ENCODE measurements at regions not wholly inside any gene's neighbourhood (a gene's known extent, or its start where the extent isn't known, plus 50 kb on each side); places are given as distances from the start of the nearest gene placed in this dataset.

DNA sequence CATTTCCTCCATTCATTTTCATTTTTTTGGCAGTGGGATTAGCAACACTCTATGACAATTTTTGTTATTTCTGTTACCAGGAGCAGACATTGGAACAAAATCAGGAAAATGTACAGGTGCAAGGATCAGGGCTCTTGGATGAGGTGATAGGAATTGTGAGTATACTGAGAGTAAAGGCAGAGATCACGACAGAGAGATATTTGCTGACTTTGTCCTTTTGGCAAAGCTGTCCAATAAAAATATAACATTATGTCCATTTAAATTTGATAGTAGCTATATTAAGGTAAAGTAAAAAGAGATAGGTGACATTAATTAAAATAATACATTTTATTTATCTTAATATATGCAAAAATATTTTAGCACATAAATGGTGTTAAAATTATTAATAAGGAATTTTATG lies 373.1 kb upstream of the GNPDA2 start:
- no peak for FAIRE-seq
- intact Hi-C loops (cut with DNase I) = no loop called here
- Histone ChIP-seq H3K27ac (no peak overlapping the region), H3K4me3 (no peak overlapping the region), H3K4me1 (no peaks in the 10 kb centered on the region), H3K9me3 (no peaks in the 10 kb centered on the region), H3K36me3 (no peaks in the 10 kb centered on the region), H3K27me3 (no peaks in the 10 kb centered on the region)
- no peak for DNase-seq
- no peak for ATAC-seq
- 59 to 78% methylated on average over 1 of the region's 1 CpG for WGBS, 2 donors
- TF ChIP-seq, protein P1, sequence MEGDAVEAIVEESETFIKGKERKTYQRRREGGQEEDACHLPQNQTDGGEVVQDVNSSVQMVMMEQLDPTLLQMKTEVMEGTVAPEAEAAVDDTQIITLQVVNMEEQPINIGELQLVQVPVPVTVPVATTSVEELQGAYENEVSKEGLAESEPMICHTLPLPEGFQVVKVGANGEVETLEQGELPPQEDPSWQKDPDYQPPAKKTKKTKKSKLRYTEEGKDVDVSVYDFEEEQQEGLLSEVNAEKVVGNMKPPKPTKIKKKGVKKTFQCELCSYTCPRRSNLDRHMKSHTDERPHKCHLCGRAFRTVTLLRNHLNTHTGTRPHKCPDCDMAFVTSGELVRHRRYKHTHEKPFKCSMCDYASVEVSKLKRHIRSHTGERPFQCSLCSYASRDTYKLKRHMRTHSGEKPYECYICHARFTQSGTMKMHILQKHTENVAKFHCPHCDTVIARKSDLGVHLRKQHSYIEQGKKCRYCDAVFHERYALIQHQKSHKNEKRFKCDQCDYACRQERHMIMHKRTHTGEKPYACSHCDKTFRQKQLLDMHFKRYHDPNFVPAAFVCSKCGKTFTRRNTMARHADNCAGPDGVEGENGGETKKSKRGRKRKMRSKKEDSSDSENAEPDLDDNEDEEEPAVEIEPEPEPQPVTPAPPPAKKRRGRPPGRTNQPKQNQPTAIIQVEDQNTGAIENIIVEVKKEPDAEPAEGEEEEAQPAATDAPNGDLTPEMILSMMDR (IDR thresholded peaks at IDR 0.05) = no peak

DNA sequence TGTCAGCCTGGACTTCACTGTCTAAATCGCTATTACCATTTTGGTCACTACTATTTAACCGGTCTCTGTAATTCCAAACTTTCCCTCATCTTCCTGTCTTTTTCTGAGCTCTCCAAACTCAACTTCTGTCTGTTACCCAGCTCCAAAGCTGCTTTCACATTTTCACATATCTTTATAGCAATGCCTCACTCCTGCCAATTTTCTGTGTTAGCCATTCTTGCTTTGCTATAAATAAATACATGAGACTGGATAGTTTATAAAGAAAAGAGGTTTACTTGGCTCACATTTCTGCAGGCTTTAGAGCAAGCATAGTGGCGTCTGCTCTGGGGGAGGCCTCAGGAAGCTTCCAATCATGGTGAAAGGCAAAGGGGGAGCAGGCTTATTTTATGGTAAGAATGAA lies 368.3 kb upstream of the GNPDA2 start:
- no peaks in the 10 kb centered on the region for H3K27me3 ChIP-seq
- 58 to 74% methylated on average over 3 of the region's 3 CpGs for WGBS, 2 donors
- no peak for ATAC-seq
- TF ChIP-seq, protein P1 (IDR thresholded peaks at IDR 0.05) = no peak
- FAIRE-seq = no peak
- H3K36me3 ChIP-seq = no peaks in the 10 kb centered on the region
- H3K27ac ChIP-seq = no peak overlapping the region
- no peaks in the 10 kb centered on the region for H3K4me1 ChIP-seq
- intact Hi-C loops (cut with DNase I) = no loop called here
- no peak for DNase-seq
- no peaks in the 10 kb centered on the region for H3K9me3 ChIP-seq
- H3K4me3 ChIP-seq = no peak overlapping the region

DNA sequence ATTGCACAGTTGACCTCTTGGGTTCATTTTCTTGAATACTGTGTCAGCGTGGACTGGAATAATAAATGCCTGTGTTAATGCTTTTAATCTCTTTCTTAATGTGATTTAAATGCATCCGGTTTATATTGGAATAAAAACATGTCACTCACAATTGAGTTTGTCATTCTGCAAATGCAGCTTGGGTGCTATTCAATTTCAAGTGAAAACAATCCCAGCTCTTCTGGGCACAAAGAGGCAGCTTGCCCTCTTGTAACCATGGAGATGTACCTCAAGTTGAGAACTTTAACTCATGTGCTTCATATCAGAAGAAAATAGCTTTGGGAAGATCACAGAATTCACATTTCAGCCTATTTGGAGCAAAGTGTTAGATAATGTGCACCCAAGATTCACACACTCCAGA lies 355.7 kb upstream of the GNPDA2 start:
- Histone ChIP-seq H3K36me3 (no peaks in the 10 kb centered on the region), H3K9me3 (no peaks in the 10 kb centered on the region), H3K4me1 (no peaks in the 10 kb centered on the region), H3K4me3 (no peak overlapping the region), H3K27me3 (no peaks in the 10 kb centered on the region), H3K27ac (no peak overlapping the region)
- TF ChIP-seq, protein P1 (IDR thresholded peaks at IDR 0.05) = no peak
- no peak for ATAC-seq
- intact Hi-C loops (cut with DNase I) = no loop called here
- no peak for DNase-seq
- FAIRE-seq = no peak
- WGBS, 2 donors = 49 to 64% methylated on average over 2 of the region's 2 CpGs

DNA sequence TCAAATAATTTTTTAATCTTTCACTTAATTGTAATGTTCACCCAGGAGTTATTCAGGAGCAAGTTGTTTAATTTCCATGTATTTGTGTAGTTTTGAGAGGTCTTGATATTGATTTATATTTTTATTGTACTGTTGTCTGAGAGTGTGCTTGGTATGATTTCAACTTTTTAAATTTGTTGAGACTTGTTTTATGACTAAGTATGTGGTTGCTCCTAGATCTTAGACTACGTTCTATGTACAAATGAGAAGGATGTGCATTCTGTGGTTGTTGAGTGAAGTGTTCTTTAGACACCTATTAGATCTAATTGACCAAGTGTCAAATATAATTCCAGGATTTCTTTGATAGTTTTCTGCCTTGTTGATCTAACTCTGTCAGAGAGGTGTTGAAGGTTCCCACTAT lies 353.3 kb upstream of the GNPDA2 start:
- no peaks in the 10 kb centered on the region for H3K9me3 ChIP-seq
- ATAC-seq = no peak
- intact Hi-C loops (cut with DNase I) = no loop called here
- H3K36me3 ChIP-seq = no peaks in the 10 kb centered on the region
- no peak for DNase-seq
- no peak overlapping the region for H3K4me3 ChIP-seq
- no peaks in the 10 kb centered on the region for H3K27me3 ChIP-seq
- 43 to 49% methylated on average over 1 of the region's 1 CpG for WGBS, 2 donors
- TF ChIP-seq, protein P1 (IDR thresholded peaks at IDR 0.05) = no peak
- no peaks in the 10 kb centered on the region for H3K4me1 ChIP-seq
- H3K27ac ChIP-seq = no peak overlapping the region
- FAIRE-seq = no peak

DNA sequence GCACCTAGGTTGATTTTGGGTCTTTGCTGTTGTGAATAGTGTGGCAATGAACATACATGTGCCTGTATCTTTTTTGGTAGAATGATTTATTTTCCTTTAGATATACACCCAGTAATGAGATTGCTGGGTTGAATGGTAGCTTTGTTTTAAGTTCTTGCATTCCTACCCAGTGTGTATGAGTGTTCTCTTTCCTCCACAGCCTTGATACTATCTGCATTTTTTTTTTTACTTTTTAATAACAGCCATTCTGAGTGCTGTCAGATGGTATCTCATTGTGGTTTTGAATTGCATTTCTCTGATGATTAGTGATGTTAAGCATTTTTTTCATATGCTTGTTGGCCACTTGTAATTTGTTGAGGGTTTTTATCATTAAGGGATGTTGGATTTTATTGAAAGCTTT lies 351.8 kb upstream of the GNPDA2 start:
- no peaks in the 10 kb centered on the region for H3K9me3 ChIP-seq
- H3K4me1 ChIP-seq = no peaks in the 10 kb centered on the region
- H3K27ac ChIP-seq = no peak overlapping the region
- TF ChIP-seq, protein P1 (IDR thresholded peaks at IDR 0.05) = no peak
- no peak for DNase-seq
- ATAC-seq = no peak
- FAIRE-seq = no peak
- H3K36me3 ChIP-seq = no peaks in the 10 kb centered on the region
- intact Hi-C loops (cut with DNase I) = no loop called here
- no peak overlapping the region for H3K4me3 ChIP-seq
- no peaks in the 10 kb centered on the region for H3K27me3 ChIP-seq

Data from pancreas (tissue), 10 donors.